ENCODE measurements at regions not wholly inside any gene's neighbourhood (a gene's known extent, or its start where the extent isn't known, plus 50 kb on each side); places are given as distances from the start of the nearest gene placed in this dataset.

DNA sequence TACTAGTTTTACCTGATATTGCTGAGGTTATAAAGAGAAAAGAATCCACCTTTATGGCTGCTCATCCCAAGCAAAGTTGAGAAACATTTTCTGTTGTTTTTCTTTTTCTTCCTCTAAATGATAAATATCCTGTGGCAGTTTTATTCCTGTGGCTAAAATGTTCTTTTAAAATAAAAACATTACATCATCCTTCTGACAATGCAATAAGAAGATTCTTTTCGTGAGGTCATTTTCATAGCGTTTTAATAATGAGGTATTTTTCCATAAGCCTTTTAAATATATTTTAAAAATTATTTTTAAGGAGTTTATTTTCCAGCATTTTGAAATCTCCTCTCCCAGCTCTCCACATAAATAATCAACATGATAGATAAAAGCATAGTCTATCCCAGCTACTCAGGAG, 52.8 kb upstream of the EPB41L3 start:
- no peak for DNase-seq

All from muscle of arm (tissue), 1 donor.